ENCODE measurements at regions not wholly inside any gene's neighbourhood (a gene's known extent, or its start where the extent isn't known, plus 50 kb on each side); places are given as distances from the start of the nearest gene placed in this dataset.

DNA sequence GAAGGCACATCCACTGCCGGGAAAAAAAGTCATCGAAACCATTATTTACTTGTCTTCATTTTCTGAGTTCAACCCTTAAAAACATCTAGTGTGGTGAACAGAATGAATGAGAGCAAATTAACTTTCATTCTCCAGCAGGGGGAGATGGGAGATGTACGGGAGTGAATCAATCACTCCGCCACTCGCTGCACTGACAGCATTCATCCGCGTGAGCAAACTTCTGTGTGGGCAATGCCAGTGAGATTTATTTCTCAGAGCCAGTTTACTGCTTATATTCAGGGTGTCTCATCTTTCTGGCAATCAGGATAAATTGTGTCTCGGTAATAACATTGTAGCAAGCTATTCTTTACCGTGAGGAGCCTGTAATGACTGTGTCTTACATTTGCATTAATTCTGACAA, 463.6 kb upstream of the MIS18BP1 start:
- TF ChIP-seq, protein P1, sequence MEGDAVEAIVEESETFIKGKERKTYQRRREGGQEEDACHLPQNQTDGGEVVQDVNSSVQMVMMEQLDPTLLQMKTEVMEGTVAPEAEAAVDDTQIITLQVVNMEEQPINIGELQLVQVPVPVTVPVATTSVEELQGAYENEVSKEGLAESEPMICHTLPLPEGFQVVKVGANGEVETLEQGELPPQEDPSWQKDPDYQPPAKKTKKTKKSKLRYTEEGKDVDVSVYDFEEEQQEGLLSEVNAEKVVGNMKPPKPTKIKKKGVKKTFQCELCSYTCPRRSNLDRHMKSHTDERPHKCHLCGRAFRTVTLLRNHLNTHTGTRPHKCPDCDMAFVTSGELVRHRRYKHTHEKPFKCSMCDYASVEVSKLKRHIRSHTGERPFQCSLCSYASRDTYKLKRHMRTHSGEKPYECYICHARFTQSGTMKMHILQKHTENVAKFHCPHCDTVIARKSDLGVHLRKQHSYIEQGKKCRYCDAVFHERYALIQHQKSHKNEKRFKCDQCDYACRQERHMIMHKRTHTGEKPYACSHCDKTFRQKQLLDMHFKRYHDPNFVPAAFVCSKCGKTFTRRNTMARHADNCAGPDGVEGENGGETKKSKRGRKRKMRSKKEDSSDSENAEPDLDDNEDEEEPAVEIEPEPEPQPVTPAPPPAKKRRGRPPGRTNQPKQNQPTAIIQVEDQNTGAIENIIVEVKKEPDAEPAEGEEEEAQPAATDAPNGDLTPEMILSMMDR (IDR thresholded peaks at IDR 0.05), result no peak
- no peak for TF ChIP-seq EP300 (IDR thresholded peaks at IDR 0.05)
- TF ChIP-seq POLR2AphosphoS5 (IDR thresholded peaks at IDR 0.05), result no peak
